MM.1S (cell line): ENCODE measurements at regions not wholly inside any gene's neighbourhood (a gene's known extent, or its start where the extent isn't known, plus 50 kb on each side); places are given as distances from the start of the nearest gene placed in this dataset.

Experiments
- CTCF ChIP-seq: fragments of 300-600 bp; sonication (generic); IDR thresholded peaks from 2 replicates; pipeline ENCODE4 v1.5.1; 2016; ENCODE audit warnings: antibody characterized with exemption, low read length, mixed read lengths
- EZH2phosphoT487 ChIP-seq: fragments of 300-600 bp; sonication (generic); IDR thresholded peaks from 2 replicates; pipeline ENCODE4 v1.6.1; 2018; ENCODE audit warnings: antibody characterized with exemption, low read length

GRCh38 chr10:71008150-71008549, 119.8 kb upstream of the PCBD1 start:
- TF ChIP-seq EZH2phosphoT487: no peak
- no peak for TF ChIP-seq CTCF
